ENCODE measurements at regions not wholly inside any gene's neighbourhood (a gene's known extent, or its start where the extent isn't known, plus 50 kb on each side); places are given as distances from the start of the nearest gene placed in this dataset.

DNA sequence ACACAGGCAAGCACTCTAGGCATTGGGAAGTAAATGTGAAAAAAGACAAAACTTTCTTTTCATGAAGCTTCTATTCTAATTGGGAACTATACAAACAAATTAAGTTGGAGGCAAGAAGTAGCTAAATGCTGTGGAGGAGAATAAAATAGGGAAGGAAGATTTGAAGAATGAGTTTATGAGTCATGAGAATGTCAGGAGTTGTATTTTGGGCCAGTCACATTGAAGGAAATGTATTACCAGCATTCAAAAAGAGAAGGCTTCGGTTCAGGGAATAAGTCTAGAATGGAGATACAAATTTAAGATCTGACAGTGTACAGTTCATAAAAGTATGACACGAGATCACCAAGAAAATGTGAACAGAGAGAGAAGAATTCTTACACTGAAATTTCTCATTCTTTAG, 666.5 kb downstream of the ADCYAP1 start:
- DNase-seq (ENCODE audit: low read depth, low spot score) (no peak), ATAC-seq (no peak)
- Histone ChIP-seq H3K4me1 (ENCODE audit: control insufficient read depth in 1 of 2, insufficient read depth in 2 of 2, low read length in 2 of 2) (no peaks in the 10 kb centered on the region), H3K36me3 (ENCODE audit: control insufficient read depth in 1 of 2, insufficient read depth in 2 of 2, low read length in 2 of 2) (no peaks in the 10 kb centered on the region), H3K79me2 (ENCODE audit: insufficient read depth, low read length) (no peaks in the 10 kb centered on the region), H4K20me1 (ENCODE audit: insufficient read depth) (no peaks in the 10 kb centered on the region), H3K4me2 (ENCODE audit: low read length) (no peak overlapping the region), H3K9me2 (ENCODE audit: insufficient read depth) (no peaks in the 10 kb centered on the region), H2AFZ (ENCODE audit: low read depth, low read length, poor library complexity, severe bottlenecking) (no peak overlapping the region), H3K9me3 (ENCODE audit: control insufficient read depth in 1 of 2, insufficient read depth in 1 of 2, low read depth in 1 of 2, low read length in 2 of 2) (no peaks in the 10 kb centered on the region), H3K9ac (ENCODE audit: low read length) (no peak overlapping the region), H3K4me3 (replicated peaks in 1 of 2; ENCODE audit: low read depth in 1 of 2, low read length in 2 of 2) (no peak overlapping the region), H3K27ac (ENCODE audit: low read depth, low read length) (no peak overlapping the region), H3K27me3 (ENCODE audit: insufficient read depth, low read length) (no peaks in the 10 kb centered on the region)
- CTCF ChIA-PET, result interaction anchor here (0.7 kb wide), 1 partner anchor 15 kb away, joined by 3 read pairs; no protein-coding TSS in a partner anchor
- BruUV-seq (replicated peaks), result no TSS peak
- RAD21 ChIA-PET (ENCODE audit: low non-redundant PET in 1 of 2, low total read pairs in 2 of 2, uncharacterized antibody in 2 of 2, unreplicated experiment in 2 of 2), result no interaction called here
- TF ChIP-seq POLR2A (IDR thresholded peaks at IDR 0.05; ENCODE audit: borderline replicate concordance, extremely low read depth, insufficient read depth, insufficient read length), result no peak
- TF ChIP-seq ZNF274 (IDR thresholded peaks at IDR 0.05; ENCODE audit: low read depth, low read length), result no peak
- no peak for TF ChIP-seq CTCF (IDR thresholded peaks at IDR 0.05 in 2 of 3, conservative IDR thresholded peaks at IDR 0.05 in 1 of 3; ENCODE audit: borderline replicate concordance in 1 of 3, insufficient read depth in 1 of 3, low read depth in 2 of 3, low read length in 2 of 3)
- TF ChIP-seq, protein P1, sequence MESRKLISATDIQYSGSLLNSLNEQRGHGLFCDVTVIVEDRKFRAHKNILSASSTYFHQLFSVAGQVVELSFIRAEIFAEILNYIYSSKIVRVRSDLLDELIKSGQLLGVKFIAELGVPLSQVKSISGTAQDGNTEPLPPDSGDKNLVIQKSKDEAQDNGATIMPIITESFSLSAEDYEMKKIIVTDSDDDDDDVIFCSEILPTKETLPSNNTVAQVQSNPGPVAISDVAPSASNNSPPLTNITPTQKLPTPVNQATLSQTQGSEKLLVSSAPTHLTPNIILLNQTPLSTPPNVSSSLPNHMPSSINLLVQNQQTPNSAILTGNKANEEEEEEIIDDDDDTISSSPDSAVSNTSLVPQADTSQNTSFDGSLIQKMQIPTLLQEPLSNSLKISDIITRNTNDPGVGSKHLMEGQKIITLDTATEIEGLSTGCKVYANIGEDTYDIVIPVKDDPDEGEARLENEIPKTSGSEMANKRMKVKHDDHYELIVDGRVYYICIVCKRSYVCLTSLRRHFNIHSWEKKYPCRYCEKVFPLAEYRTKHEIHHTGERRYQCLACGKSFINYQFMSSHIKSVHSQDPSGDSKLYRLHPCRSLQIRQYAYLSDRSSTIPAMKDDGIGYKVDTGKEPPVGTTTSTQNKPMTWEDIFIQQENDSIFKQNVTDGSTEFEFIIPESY (IDR thresholded peaks at IDR 0.05; ENCODE audit: extremely low read depth, insufficient replicate concordance, low read length), result no peak
- no peak for TF ChIP-seq RAD21 (IDR thresholded peaks at IDR 0.05; ENCODE audit: low read depth)
- no peak for TF ChIP-seq JUND (IDR thresholded peaks at IDR 0.05)
- TF ChIP-seq FOSL1 (IDR thresholded peaks at IDR 0.05; ENCODE audit: low read depth), result no peak
- TF ChIP-seq YY1 (IDR thresholded peaks at IDR 0.05; ENCODE audit: extremely low read depth, insufficient replicate concordance, low read depth, low read length), result no peak
- intact Hi-C loops (cut with micrococcal nuclease), result no loop called here
- POLR2A ChIA-PET, result no interaction called here
